ENCODE measurements at regions not wholly inside any gene's neighbourhood (a gene's known extent, or its start where the extent isn't known, plus 50 kb on each side); places are given as distances from the start of the nearest gene placed in this dataset.

GRCh38 chr7:81014266-81014665 lies 95.4 kb upstream of the SEMA3C start:
- Histone ChIP-seq H3K4me3 (no peak overlapping the region), H3K36me3 (replicated peaks in 1 of 2) (no peaks in the 10 kb centered on the region), H3K9me3 (replicated peaks in 1 of 3) (peaks cover 0 to 5% (median 0%) of the 10 kb centered on the region in 3 donors), H3K27me3 (no peaks in the 10 kb centered on the region), H3K27ac (no peak overlapping the region), H3K4me1 (replicated peaks in 1 of 2) (no peaks in the 10 kb centered on the region)
- no peak for DNase-seq
- WGBS, 4 donors: 70 to 79% (median 72%) methylated on average over 2 of the region's 2 CpGs
- intact Hi-C loops (cut with DNase I): no loop called here
- no peak for TF ChIP-seq POLR2A (IDR thresholded peaks at IDR 0.05)
- no peak for TF ChIP-seq CTCF (IDR thresholded peaks at IDR 0.05)

- TF ChIP-seq POLR2A (IDR thresholded peaks at IDR 0.05) (no peak), CTCF (IDR thresholded peaks at IDR 0.05) (no peak)
- no peak for DNase-seq
- 22 to 34% (median 32%) methylated on average over 2 of the region's 2 CpGs for WGBS, 4 donors
- intact Hi-C loops (cut with DNase I): no loop called here
- no peaks in the 10 kb centered on the region for H3K36me3 ChIP-seq (replicated peaks in 1 of 2)
- H3K4me1 ChIP-seq (replicated peaks in 1 of 2): no peaks in the 10 kb centered on the region
- H3K4me3 ChIP-seq: no peak overlapping the region
- H3K9me3 ChIP-seq (replicated peaks in 1 of 3): peaks cover 0 to 5% (median 0%) of the 10 kb centered on the region in 3 donors
- H3K27me3 ChIP-seq: no peaks in the 10 kb centered on the region
- no peak overlapping the region for H3K27ac ChIP-seq
These were observed 94.4 kb upstream of the SEMA3C start for GRCh38 chr7:81013083-81013817.

GRCh38 chr7:81008901-81009300 lies 90.0 kb upstream of the SEMA3C start:
- Histone ChIP-seq H3K4me3 (no peak overlapping the region), H3K36me3 (replicated peaks in 1 of 2) (no peaks in the 10 kb centered on the region), H3K4me1 (replicated peaks in 1 of 2) (no peaks in the 10 kb centered on the region), H3K27ac (no peak overlapping the region), H3K27me3 (no peaks in the 10 kb centered on the region), H3K9me3 (replicated peaks in 1 of 3) (peaks cover 0 to 5% (median 0%) of the 10 kb centered on the region in 3 donors)
- TF ChIP-seq CTCF (IDR thresholded peaks at IDR 0.05) (no peak), POLR2A (IDR thresholded peaks at IDR 0.05) (no peak)
- 81 to 86% (median 83%) methylated on average over 4 of the region's 4 CpGs for WGBS, 4 donors
- DNase-seq: no peak
- intact Hi-C loops (cut with DNase I): no loop called here

GRCh38 chr7:81007051-81007450 lies 88.2 kb upstream of the SEMA3C start:
- TF ChIP-seq CTCF (IDR thresholded peaks at IDR 0.05) (no peak), POLR2A (IDR thresholded peaks at IDR 0.05) (no peak)
- Histone ChIP-seq H3K36me3 (replicated peaks in 1 of 2) (no peaks in the 10 kb centered on the region), H3K27ac (no peak overlapping the region), H3K9me3 (replicated peaks in 1 of 3) (peaks cover 0 to 5% (median 0%) of the 10 kb centered on the region in 3 donors), H3K27me3 (no peaks in the 10 kb centered on the region), H3K4me1 (replicated peaks in 1 of 2) (no peaks in the 10 kb centered on the region), H3K4me3 (no peak overlapping the region)
- 56 to 74% (median 64%) methylated on average over 2 of the region's 2 CpGs for WGBS, 4 donors
- intact Hi-C loops (cut with DNase I): no loop called here
- no peak for DNase-seq

All from adrenal gland (tissue), 9 donors.